CD4-positive, alpha-beta memory T cell (primary cell): ENCODE measurements at regions not wholly inside any gene's neighbourhood (a gene's known extent, or its start where the extent isn't known, plus 50 kb on each side); places are given as distances from the start of the nearest gene placed in this dataset.

Experiments
- CTCF ChIA-PET: fragments of 350-600 bp; sonication (Branson Sonifier 250); formaldehyde crosslinking; loops from one replicate; lab custom pipeline; 2021; ENCODE audit warnings: inconsistent platforms; ENCODE audit not compliant: partially characterized antibody; lab: Charles Lee
- POLR2A ChIA-PET: fragments of 350-600 bp; sonication (Branson Sonifier 250); formaldehyde crosslinking; loops from one replicate; lab custom pipeline; 2021; ENCODE audit not compliant: partially characterized antibody; lab: Charles Lee
- DNase-seq, 5 donors: peaks; one replicate each; pipeline versions ENCODE4 v3.0.0 to v3.0.0-alpha.2; 2020 to 2022; ENCODE audit warnings: mixed read lengths in 1 of 5
- H3K27ac ChIP-seq: one replicate; pipeline ENCODE4 v1.7.0; 2013; ENCODE audit warnings: low read depth, low read length
- H3K27me3 ChIP-seq: 2 replicates; pipeline ENCODE4 v1.7.0; 2013; ENCODE audit warnings: mild to moderate bottlenecking, low read length, moderate library complexity; ENCODE audit not compliant: insufficient read depth
- H3K36me3 ChIP-seq: 2 replicates; pipeline ENCODE4 v1.7.0; 2013; ENCODE audit warnings: mild to moderate bottlenecking, low read length, moderate library complexity; ENCODE audit not compliant: insufficient read depth
- H3K4me1 ChIP-seq: 2 replicates; pipeline ENCODE4 v1.7.0; 2013; ENCODE audit warnings: mild to moderate bottlenecking, low read length, moderate library complexity; ENCODE audit not compliant: insufficient read depth
- H3K4me3 ChIP-seq, 2 donors: one replicate each; pipeline ENCODE4 v1.7.0; 2013; ENCODE audit warnings: low read length in 2 of 2, mild to moderate bottlenecking in 1 of 2
- H3K9me3 ChIP-seq, 2 donors: one replicate each; pipeline ENCODE4 v1.7.0; 2013; ENCODE audit warnings: low read length in 2 of 2, control low read depth in 1 of 2; ENCODE audit not compliant: control insufficient read depth in 1 of 2
- H3K27ac Mint-ChIP-seq, 7 donors: one replicate each; pipeline ENCODE4 v1.8.0; 2020 to 2021; ENCODE audit warnings: mixed read lengths in 7 of 7, mild to moderate bottlenecking in 6 of 7, inconsistent platforms in 3 of 7, moderate library complexity in 3 of 7
- H3K27me3 Mint-ChIP-seq, 2 donors: one replicate each; pipeline ENCODE4 v1.8.0; 2020 to 2021; ENCODE audit warnings: mixed read lengths in 2 of 2
- H3K36me3 Mint-ChIP-seq, 2 donors: one replicate each; pipeline ENCODE4 v1.8.0; 2020 to 2021; ENCODE audit warnings: mixed read lengths in 2 of 2, inconsistent platforms in 1 of 2, mild to moderate bottlenecking in 1 of 2
- H3K4me1 Mint-ChIP-seq, 4 donors: one replicate each; pipeline ENCODE4 v1.8.0; 2020 to 2021; ENCODE audit warnings: mixed read lengths in 4 of 4, mild to moderate bottlenecking in 1 of 4
- H3K4me3 Mint-ChIP-seq, 8 donors: one replicate each; pipeline ENCODE4 v1.8.0; 2020 to 2021; ENCODE audit warnings: mixed read lengths in 8 of 8, mild to moderate bottlenecking in 7 of 8, moderate library complexity in 6 of 8, inconsistent platforms in 3 of 8
- H3K9me3 Mint-ChIP-seq, 8 donors: one replicate each; pipeline ENCODE4 v1.8.0; 2020 to 2021; ENCODE audit warnings: mixed read lengths in 8 of 8, mild to moderate bottlenecking in 5 of 8, inconsistent platforms in 3 of 8, moderate library complexity in 1 of 8
- intact Hi-C: fragments of 100-400 bp; cut with micrococcal nuclease; formaldehyde crosslinking; loops from one replicate; pipeline ENCODE4 v1.15.1; 2023

DNA sequence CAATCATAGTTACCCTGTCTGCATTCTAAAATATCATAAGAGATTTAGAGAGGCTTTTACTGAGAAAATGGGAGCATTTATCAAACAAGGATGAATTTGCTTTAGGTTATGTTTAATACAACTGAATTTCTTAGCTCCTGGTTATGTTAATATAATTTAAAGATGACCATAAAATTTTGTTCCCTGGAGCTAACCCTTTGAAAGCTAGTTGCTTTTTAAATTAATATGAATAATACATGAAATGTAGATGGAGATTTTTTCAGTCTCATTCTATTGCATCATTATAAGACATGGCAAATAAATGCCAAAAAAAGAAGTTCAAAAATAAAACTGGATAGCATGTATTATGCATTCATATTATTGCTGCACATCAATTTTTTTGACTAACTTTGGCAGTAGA, 344.1 kb upstream of the NXPH2 start:
- Mint-ChIP-seq H3K27me3 (no peaks in the 10 kb centered on the region), H3K4me1 (no peaks in the 10 kb centered on the region), H3K36me3 (no peaks in the 10 kb centered on the region), H3K4me3 (no peak overlapping the region), H3K27ac (no peak overlapping the region), H3K9me3 (peaks cover 0 to 12% (median 8%) of the 10 kb centered on the region in 8 donors)
- H3K4me3 ChIP-seq = no peak overlapping the region
- H3K27me3 ChIP-seq = no peaks in the 10 kb centered on the region
- H3K27ac ChIP-seq = no peak overlapping the region
- ChIA-PET CTCF (no interaction called here), POLR2A (no interaction called here)
- H3K36me3 ChIP-seq = no peaks in the 10 kb centered on the region
- DNase-seq = no peak
- H3K9me3 ChIP-seq = peaks cover 0 to 13% of the 10 kb centered on the region in 2 donors
- intact Hi-C loops = no loop called here
- no peaks in the 10 kb centered on the region for H3K4me1 ChIP-seq

DNA sequence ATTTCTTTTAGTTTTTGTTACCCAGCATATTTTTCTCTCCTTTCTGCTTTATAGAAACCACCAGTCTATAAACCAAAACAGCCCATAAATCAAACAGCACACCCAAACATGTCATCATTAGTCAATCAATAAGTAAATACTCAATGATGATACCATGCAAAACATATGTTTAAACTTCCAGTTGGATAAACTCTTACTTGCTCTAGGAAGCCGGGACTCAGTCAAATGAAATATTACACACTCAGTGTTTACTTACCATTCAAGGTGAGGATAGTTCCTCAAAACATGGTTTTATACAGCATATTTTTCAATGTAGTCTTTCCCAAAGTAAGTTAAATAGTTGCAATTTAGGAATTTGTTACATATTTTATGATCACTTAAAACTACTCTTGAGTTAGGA, 343.6 kb upstream of the NXPH2 start:
- POLR2A ChIA-PET = no interaction called here
- no peaks in the 10 kb centered on the region for H3K36me3 ChIP-seq

DNA sequence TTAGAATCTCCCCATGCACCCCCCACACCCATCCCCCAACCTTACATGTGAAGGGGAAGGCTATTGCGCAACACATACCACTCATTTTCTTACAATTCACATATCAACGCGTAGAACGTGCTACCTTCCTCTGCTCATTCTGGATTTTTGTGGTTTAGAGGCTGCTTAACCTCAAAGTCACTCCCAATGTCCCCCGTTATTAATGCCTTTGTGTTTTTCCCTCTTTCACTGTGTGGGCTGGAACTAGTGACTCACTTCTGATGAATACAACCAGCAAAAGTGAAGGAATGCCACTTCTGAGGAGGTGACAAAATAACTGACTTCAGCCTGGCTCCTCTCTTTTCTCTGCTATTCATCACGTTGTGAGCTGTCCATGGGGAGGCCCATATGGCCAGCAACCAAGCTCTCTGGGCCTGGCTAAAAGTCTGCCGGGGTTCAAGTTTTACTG, 342.5 kb upstream of the NXPH2 start:
- POLR2A ChIA-PET = no interaction called here
- H3K27ac Mint-ChIP-seq = no peak overlapping the region
- peaks cover 0 to 15% (median 7%) of the 10 kb centered on the region in 8 donors for H3K9me3 Mint-ChIP-seq

More for the DNA sequence above, 343.6 kb upstream of the NXPH2 start:
- CTCF ChIA-PET = no interaction called here
- H3K27me3 Mint-ChIP-seq = no peaks in the 10 kb centered on the region
- no peak overlapping the region for H3K4me3 Mint-ChIP-seq
- intact Hi-C loops = no loop called here
- DNase-seq = no peak
- no peaks in the 10 kb centered on the region for H3K27me3 ChIP-seq
- peaks cover 0 to 13% of the 10 kb centered on the region in 2 donors for H3K9me3 ChIP-seq
- no peaks in the 10 kb centered on the region for H3K36me3 Mint-ChIP-seq
- no peaks in the 10 kb centered on the region for H3K4me1 Mint-ChIP-seq
- H3K4me3 ChIP-seq = no peak overlapping the region
- no peak overlapping the region for H3K27ac Mint-ChIP-seq
- no peak overlapping the region for H3K27ac ChIP-seq
- peaks cover 0 to 16% (median 8%) of the 10 kb centered on the region in 8 donors for H3K9me3 Mint-ChIP-seq
- H3K4me1 ChIP-seq = no peaks in the 10 kb centered on the region

DNA sequence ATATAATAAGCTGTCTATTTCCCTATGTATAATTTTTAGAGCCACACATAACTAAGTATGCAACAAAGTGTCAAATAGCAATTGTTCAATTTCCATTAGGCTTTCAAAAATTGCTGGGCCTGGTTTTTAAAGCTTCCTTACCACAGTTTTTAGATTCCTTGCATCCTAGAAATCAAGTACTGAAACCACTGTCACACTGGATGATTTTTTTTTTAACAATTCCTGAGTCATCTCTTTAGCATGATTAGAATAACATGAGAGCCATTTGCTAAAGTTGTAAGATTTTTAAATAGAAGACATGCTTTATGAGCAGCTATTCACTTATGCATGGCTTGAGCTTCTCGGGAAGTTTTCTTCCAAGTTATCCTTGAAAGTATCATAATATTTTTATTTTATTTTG, 319.5 kb upstream of the NXPH2 start:
- H3K27ac Mint-ChIP-seq = no peak overlapping the region
- no peaks in the 10 kb centered on the region for H3K36me3 Mint-ChIP-seq
- Histone ChIP-seq H3K4me1 (no peaks in the 10 kb centered on the region), H3K36me3 (no peaks in the 10 kb centered on the region), H3K27me3 (no peaks in the 10 kb centered on the region), H3K4me3 (no peak overlapping the region), H3K27ac (no peak overlapping the region), H3K9me3 (no peaks in the 10 kb centered on the region)
- intact Hi-C loops = no loop called here
- H3K4me1 Mint-ChIP-seq = no peaks in the 10 kb centered on the region
- H3K4me3 Mint-ChIP-seq = no peak overlapping the region
- ChIA-PET POLR2A (no interaction called here), CTCF (no interaction called here)
- no peak for DNase-seq
- no peaks in the 10 kb centered on the region for H3K27me3 Mint-ChIP-seq
- peaks cover 0 to 19% (median 7%) of the 10 kb centered on the region in 8 donors for H3K9me3 Mint-ChIP-seq

More for the DNA sequence above, 342.5 kb upstream of the NXPH2 start:
- H3K36me3 Mint-ChIP-seq = no peaks in the 10 kb centered on the region
- peak in 1 of 5 donors; percentile 19 for DNase-seq
- Histone ChIP-seq H3K27me3 (no peaks in the 10 kb centered on the region), H3K4me1 (no peaks in the 10 kb centered on the region), H3K9me3 (peaks cover 0 to 5% of the 10 kb centered on the region in 2 donors), H3K36me3 (no peaks in the 10 kb centered on the region), H3K27ac (no peak overlapping the region), H3K4me3 (no peak overlapping the region)
- H3K27me3 Mint-ChIP-seq = no peaks in the 10 kb centered on the region
- intact Hi-C loops = no loop called here
- no peaks in the 10 kb centered on the region for H3K4me1 Mint-ChIP-seq
- CTCF ChIA-PET = no interaction called here
- no peak overlapping the region for H3K4me3 Mint-ChIP-seq

DNA sequence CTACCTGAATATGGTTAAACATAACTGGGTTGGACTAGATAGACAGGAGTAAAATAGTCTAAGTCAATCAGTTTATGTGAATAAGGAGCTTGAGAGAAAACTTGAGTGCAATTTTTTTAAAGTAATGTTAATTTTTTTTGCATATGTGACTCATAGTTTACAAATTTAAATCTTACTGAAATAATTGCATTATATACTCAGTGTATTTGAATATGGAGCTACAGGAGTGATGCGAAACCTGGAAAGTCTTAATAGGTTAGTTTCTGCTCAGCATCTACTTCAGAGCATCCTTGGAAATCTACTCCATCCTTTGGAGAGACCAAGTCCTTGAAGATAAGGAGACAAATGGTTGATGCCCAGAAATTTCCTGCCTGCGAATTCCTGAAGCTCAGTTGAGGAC, 318.8 kb upstream of the NXPH2 start:
- no peaks in the 10 kb centered on the region for H3K4me1 Mint-ChIP-seq
- no peak for DNase-seq
- no peak overlapping the region for H3K27ac ChIP-seq
- no peaks in the 10 kb centered on the region for H3K27me3 Mint-ChIP-seq
- no peak overlapping the region for H3K4me3 Mint-ChIP-seq
- no peaks in the 10 kb centered on the region for H3K9me3 ChIP-seq
- CTCF ChIA-PET = no interaction called here
- H3K9me3 Mint-ChIP-seq = peaks cover 0 to 17% (median 7%) of the 10 kb centered on the region in 8 donors
- H3K4me3 ChIP-seq = no peak overlapping the region
- no peaks in the 10 kb centered on the region for H3K27me3 ChIP-seq
- H3K27ac Mint-ChIP-seq = no peak overlapping the region
- POLR2A ChIA-PET = no interaction called here
- H3K4me1 ChIP-seq = no peaks in the 10 kb centered on the region
- H3K36me3 ChIP-seq = no peaks in the 10 kb centered on the region
- no peaks in the 10 kb centered on the region for H3K36me3 Mint-ChIP-seq
- intact Hi-C loops = no loop called here

DNA sequence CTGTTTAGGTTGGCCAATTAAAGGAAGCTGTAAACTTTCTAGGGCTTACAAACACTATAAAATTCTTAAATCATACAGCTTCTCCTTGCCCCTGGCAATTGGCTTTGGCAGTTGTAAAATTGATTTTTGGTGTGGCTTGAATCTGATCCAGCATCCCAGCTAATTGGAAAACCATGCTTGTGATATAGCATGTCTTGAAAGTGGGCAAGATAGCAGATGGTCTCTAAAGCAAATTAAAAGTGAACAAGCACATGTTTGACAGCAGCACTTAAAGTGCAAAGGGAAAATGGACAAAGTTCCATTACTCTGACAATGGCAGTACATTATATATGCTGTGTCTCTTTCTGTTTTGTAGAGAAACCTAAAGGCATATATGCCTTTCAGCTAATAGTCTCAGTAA, 302.9 kb upstream of the NXPH2 start:
- Histone ChIP-seq H3K4me1 (no peaks in the 10 kb centered on the region), H3K27ac (no peak overlapping the region), H3K9me3 (no peaks in the 10 kb centered on the region), H3K27me3 (no peaks in the 10 kb centered on the region), H3K4me3 (no peak overlapping the region), H3K36me3 (no peaks in the 10 kb centered on the region)
- H3K9me3 Mint-ChIP-seq = peaks cover 0 to 19% (median 4%) of the 10 kb centered on the region in 8 donors
- DNase-seq = no peak
- no peak overlapping the region for H3K27ac Mint-ChIP-seq
- intact Hi-C loops = no loop called here
- H3K36me3 Mint-ChIP-seq = no peaks in the 10 kb centered on the region
- ChIA-PET POLR2A (no interaction called here), CTCF (no interaction called here)
- no peaks in the 10 kb centered on the region for H3K4me1 Mint-ChIP-seq
- no peaks in the 10 kb centered on the region for H3K27me3 Mint-ChIP-seq
- H3K4me3 Mint-ChIP-seq = no peak overlapping the region

DNA sequence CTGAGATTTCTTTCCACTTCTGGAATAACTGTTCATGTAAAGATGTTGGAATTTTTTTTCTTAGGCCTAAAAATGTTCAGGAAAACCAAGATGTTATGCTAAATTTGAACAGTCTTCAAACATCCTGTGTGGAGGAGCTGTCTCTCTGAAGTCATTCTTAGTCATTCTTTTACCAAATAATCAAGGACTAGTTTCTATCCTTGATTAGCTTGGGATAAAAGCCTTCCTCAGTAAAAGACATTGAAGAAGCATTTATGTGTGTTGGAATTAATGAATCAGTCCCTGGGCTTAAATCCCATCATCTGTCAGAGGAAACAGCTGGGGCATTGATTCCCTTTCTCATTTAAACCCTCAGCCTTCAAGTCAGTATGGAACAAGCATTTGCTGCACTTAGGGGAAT, 300.1 kb upstream of the NXPH2 start:
- CTCF ChIA-PET = no interaction called here
- intact Hi-C loops = no loop called here
- H3K27ac Mint-ChIP-seq = no peak overlapping the region

DNA sequence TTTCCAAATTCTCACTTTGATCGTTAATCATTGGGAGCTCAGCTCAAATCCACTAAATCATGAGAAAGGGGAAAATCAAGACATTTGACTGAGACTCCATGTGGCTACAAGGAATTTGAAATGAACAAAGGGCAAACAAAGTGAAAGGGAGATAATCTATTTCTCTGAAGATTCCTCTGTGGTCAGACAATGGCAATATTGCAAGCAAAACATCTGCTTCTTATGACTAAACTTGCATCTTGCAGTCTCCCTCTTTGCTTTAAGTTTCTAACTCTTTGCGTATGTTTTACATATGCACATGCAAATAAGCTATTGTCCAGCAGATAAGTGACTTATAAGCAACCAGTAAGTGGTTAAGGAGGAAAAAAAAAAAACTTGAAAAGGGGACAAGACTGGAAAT, 299.1 kb upstream of the NXPH2 start:
- ChIA-PET CTCF (no interaction called here), POLR2A (no interaction called here)
- intact Hi-C loops = no loop called here
- no peak for DNase-seq
- Mint-ChIP-seq H3K4me1 (no peaks in the 10 kb centered on the region), H3K36me3 (no peaks in the 10 kb centered on the region), H3K27ac (no peak overlapping the region), H3K9me3 (peaks cover 0 to 9% (median 4%) of the 10 kb centered on the region in 8 donors), H3K4me3 (no peak overlapping the region), H3K27me3 (no peaks in the 10 kb centered on the region)
- Histone ChIP-seq H3K27ac (no peak overlapping the region), H3K27me3 (no peaks in the 10 kb centered on the region), H3K4me1 (no peaks in the 10 kb centered on the region), H3K9me3 (no peaks in the 10 kb centered on the region), H3K36me3 (no peaks in the 10 kb centered on the region), H3K4me3 (no peak overlapping the region)

More for the DNA sequence above, 300.1 kb upstream of the NXPH2 start:
- no peak overlapping the region for H3K27ac ChIP-seq
- Mint-ChIP-seq H3K36me3 (no peaks in the 10 kb centered on the region), H3K4me3 (no peak overlapping the region), H3K4me1 (no peaks in the 10 kb centered on the region), H3K9me3 (peaks cover 0 to 9% (median 4%) of the 10 kb centered on the region in 8 donors), H3K27me3 (no peaks in the 10 kb centered on the region)
- POLR2A ChIA-PET = no interaction called here
- no peak overlapping the region for H3K4me3 ChIP-seq
- no peaks in the 10 kb centered on the region for H3K9me3 ChIP-seq
- no peaks in the 10 kb centered on the region for H3K27me3 ChIP-seq
- DNase-seq = no peak
- no peaks in the 10 kb centered on the region for H3K36me3 ChIP-seq
- H3K4me1 ChIP-seq = no peaks in the 10 kb centered on the region
